A673 (cell line): ENCODE measurements at regions not wholly inside any gene's neighbourhood (a gene's known extent, or its start where the extent isn't known, plus 50 kb on each side); places are given as distances from the start of the nearest gene placed in this dataset.

Experiments used
- BruUV-seq: library from RNA; stranded (reverse); fragments of 400-500 nt; replicated peaks from 2 replicates; lab custom pipeline; 2021; lab: Mats Ljungman, UMichigan
- CTCF ChIA-PET: fragments of 300-600 bp; sonication (Branson Sonifier 250); formaldehyde crosslinking; loops from one replicate; lab custom pipeline; 2022; ENCODE audit warnings: antibody characterized with exemption; lab: Charles Lee
- POLR2A ChIA-PET: fragments of 300-600 bp; sonication (Branson Sonifier 250); formaldehyde crosslinking; loops from one replicate; lab custom pipeline; 2022; ENCODE audit warnings: antibody characterized with exemption; ENCODE audit not compliant: low non-redundant PET; lab: Charles Lee
- DNase-seq: peaks from one replicate; pipeline ENCODE4 v3.0.0-alpha.2; 2015; ENCODE audit warnings: low spot score
- H3K27ac ChIP-seq: fragments of 200-600 bp; sonication (generic); 2 replicates; pipeline ENCODE4 v1.5.1; 2016; ENCODE audit warnings: mixed run types, low read depth, mild to moderate bottlenecking, mixed read lengths, antibody characterized with exemption, low read length; ENCODE audit not compliant: poor library complexity, severe bottlenecking
- H3K27me3 ChIP-seq: fragments of 200-600 bp; sonication (generic); replicated peaks from 2 replicates; pipeline ENCODE4 v1.6.1; 2017; ENCODE audit warnings: mixed run types, low read depth, mild to moderate bottlenecking, mixed read lengths, antibody characterized with exemption, low read length; ENCODE audit not compliant: insufficient read depth, poor library complexity
- H3K36me3 ChIP-seq: fragments of 200-600 bp; sonication (generic); 2 replicates; pipeline ENCODE4 v1.6.1; 2016; ENCODE audit warnings: mixed run types, mild to moderate bottlenecking, mixed read lengths, antibody characterized with exemption, low read length; ENCODE audit not compliant: insufficient read depth, poor library complexity, severe bottlenecking
- H3K4me1 ChIP-seq: fragments of 200-600 bp; sonication (generic); 2 replicates; pipeline ENCODE4 v1.6.1; 2017; ENCODE audit warnings: mixed run types, mild to moderate bottlenecking, mixed read lengths, antibody characterized with exemption, low read length; ENCODE audit not compliant: insufficient read depth, poor library complexity, severe bottlenecking
- H3K4me3 ChIP-seq: fragments of 200-600 bp; sonication (generic); 2 replicates; pipeline ENCODE4 v1.5.1; 2016; ENCODE audit warnings: low read depth, mixed run types, mild to moderate bottlenecking, mixed read lengths, low read length; ENCODE audit not compliant: poor library complexity, severe bottlenecking
- H3K9me3 ChIP-seq: fragments of 200-600 bp; sonication (generic); 2 replicates; pipeline ENCODE4 v1.6.1; 2016; ENCODE audit warnings: mixed run types, low read depth, mild to moderate bottlenecking, mixed read lengths, antibody characterized with exemption, low read length; ENCODE audit not compliant: poor library complexity, severe bottlenecking
- EZH2 ChIP-seq: fragments of 200-600 bp; sonication (generic); IDR thresholded peaks from 2 replicates; pipeline ENCODE4 v1.6.1; 2017; ENCODE audit warnings: borderline replicate concordance, low read depth, mild to moderate bottlenecking, mixed read lengths, antibody characterized with exemption, low read length; ENCODE audit not compliant: poor library complexity, severe bottlenecking
- intact Hi-C: fragments of 100-400 bp; cut with micrococcal nuclease; formaldehyde crosslinking; loops from one replicate; pipeline ENCODE4 v1.10.0; 2022; ENCODE audit not compliant: unreplicated experiment
- TF ChIP-seq, protein P1 (sequence below): fragments of 300-800, 200-600 bp; sonication (generic); conservative IDR thresholded peaks from 2 replicates; pipeline ENCODE4 v1.5.1; 2017; ENCODE audit warnings: low read depth, mild to moderate bottlenecking, antibody characterized with exemption, low read length, moderate library complexity, mixed read lengths

GRCh38 chr5:88488130-88488529 is 219.5 kb upstream of the TMEM161B start:
- no peak for DNase-seq
- CTCF ChIA-PET = no interaction called here
- POLR2A ChIA-PET = no interaction called here
- H3K27ac ChIP-seq = no peak overlapping the region
- TF ChIP-seq EZH2 = no peak
- TF ChIP-seq, protein P1, sequence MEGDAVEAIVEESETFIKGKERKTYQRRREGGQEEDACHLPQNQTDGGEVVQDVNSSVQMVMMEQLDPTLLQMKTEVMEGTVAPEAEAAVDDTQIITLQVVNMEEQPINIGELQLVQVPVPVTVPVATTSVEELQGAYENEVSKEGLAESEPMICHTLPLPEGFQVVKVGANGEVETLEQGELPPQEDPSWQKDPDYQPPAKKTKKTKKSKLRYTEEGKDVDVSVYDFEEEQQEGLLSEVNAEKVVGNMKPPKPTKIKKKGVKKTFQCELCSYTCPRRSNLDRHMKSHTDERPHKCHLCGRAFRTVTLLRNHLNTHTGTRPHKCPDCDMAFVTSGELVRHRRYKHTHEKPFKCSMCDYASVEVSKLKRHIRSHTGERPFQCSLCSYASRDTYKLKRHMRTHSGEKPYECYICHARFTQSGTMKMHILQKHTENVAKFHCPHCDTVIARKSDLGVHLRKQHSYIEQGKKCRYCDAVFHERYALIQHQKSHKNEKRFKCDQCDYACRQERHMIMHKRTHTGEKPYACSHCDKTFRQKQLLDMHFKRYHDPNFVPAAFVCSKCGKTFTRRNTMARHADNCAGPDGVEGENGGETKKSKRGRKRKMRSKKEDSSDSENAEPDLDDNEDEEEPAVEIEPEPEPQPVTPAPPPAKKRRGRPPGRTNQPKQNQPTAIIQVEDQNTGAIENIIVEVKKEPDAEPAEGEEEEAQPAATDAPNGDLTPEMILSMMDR = no peak
- H3K4me3 ChIP-seq = no peak overlapping the region
- H3K9me3 ChIP-seq = no peaks in the 10 kb centered on the region
- no TSS peak for BruUV-seq
- H3K4me1 ChIP-seq = no peaks in the 10 kb centered on the region
- no peaks in the 10 kb centered on the region for H3K36me3 ChIP-seq
- intact Hi-C loops = no loop called here
- no peaks in the 10 kb centered on the region for H3K27me3 ChIP-seq

DNA sequence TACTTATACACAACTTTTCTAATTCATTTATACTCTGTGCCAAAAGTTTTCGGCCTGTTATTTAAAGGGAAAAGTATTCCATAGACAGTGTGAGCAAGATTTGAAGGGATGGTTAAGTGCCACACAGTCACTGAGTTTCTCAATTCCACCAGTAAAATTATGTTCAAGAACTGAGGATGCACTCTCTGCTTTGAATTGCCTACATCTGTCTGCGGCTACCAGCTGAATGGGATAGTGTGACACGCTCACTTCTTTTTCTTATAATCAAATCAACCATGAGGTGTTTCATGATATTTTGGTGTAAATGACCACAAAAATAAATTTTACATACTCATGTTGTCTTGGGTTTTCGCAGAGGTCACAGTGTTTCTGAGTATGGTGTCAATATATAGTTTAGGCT is 218.4 kb upstream of the TMEM161B start:
- no TSS peak for BruUV-seq
- CTCF ChIA-PET = no interaction called here
- Histone ChIP-seq H3K4me3 (no peak overlapping the region), H3K9me3 (no peaks in the 10 kb centered on the region), H3K27ac (no peak overlapping the region), H3K27me3 (no peaks in the 10 kb centered on the region), H3K36me3 (no peaks in the 10 kb centered on the region), H3K4me1 (no peaks in the 10 kb centered on the region)
- DNase-seq = no peak
- POLR2A ChIA-PET = no interaction called here
- intact Hi-C loops = no loop called here
- TF ChIP-seq, protein P1 = no peak

- intact Hi-C loops = no loop called here
- BruUV-seq = no TSS peak
- no peaks in the 10 kb centered on the region for H3K4me1 ChIP-seq
Observed at GRCh38 chr5:88486431-88486830, 217.8 kb upstream of the TMEM161B start.

More at GRCh38 chr5:88486431-88486830, 217.8 kb upstream of the TMEM161B start:
- Histone ChIP-seq H3K36me3 (no peaks in the 10 kb centered on the region), H3K27ac (no peak overlapping the region), H3K9me3 (no peaks in the 10 kb centered on the region), H3K4me3 (no peak overlapping the region), H3K27me3 (no peaks in the 10 kb centered on the region)
- ChIA-PET POLR2A (no interaction called here), CTCF (no interaction called here)
- TF ChIP-seq, protein P1 = no peak
- TF ChIP-seq EZH2 = no peak
- no peak for DNase-seq
